ENCODE measurements at regions not wholly inside any gene's neighbourhood (a gene's known extent, or its start where the extent isn't known, plus 50 kb on each side); places are given as distances from the start of the nearest gene placed in this dataset.

DNA sequence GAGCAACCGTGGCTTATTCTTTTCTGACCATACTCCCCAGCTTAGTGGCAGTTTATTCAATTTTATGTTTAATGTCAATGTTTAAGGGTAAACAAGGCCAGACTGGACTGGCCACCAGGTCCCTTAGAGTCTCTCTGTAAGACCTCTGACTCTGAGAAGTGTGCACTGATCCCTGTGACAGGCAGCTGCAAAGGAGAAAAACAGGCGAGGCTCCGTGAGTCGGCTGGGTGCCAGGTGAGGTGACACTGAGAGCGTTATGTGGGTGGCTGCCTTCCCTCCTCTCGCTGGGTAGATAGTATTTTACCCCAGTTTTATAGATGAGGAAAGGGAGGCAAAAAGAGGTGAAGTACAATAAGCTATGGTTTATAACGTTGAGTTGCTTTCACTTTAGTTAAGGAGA, 139.4 kb upstream of the HDAC4 start (continued):
- TF ChIP-seq, protein P1, sequence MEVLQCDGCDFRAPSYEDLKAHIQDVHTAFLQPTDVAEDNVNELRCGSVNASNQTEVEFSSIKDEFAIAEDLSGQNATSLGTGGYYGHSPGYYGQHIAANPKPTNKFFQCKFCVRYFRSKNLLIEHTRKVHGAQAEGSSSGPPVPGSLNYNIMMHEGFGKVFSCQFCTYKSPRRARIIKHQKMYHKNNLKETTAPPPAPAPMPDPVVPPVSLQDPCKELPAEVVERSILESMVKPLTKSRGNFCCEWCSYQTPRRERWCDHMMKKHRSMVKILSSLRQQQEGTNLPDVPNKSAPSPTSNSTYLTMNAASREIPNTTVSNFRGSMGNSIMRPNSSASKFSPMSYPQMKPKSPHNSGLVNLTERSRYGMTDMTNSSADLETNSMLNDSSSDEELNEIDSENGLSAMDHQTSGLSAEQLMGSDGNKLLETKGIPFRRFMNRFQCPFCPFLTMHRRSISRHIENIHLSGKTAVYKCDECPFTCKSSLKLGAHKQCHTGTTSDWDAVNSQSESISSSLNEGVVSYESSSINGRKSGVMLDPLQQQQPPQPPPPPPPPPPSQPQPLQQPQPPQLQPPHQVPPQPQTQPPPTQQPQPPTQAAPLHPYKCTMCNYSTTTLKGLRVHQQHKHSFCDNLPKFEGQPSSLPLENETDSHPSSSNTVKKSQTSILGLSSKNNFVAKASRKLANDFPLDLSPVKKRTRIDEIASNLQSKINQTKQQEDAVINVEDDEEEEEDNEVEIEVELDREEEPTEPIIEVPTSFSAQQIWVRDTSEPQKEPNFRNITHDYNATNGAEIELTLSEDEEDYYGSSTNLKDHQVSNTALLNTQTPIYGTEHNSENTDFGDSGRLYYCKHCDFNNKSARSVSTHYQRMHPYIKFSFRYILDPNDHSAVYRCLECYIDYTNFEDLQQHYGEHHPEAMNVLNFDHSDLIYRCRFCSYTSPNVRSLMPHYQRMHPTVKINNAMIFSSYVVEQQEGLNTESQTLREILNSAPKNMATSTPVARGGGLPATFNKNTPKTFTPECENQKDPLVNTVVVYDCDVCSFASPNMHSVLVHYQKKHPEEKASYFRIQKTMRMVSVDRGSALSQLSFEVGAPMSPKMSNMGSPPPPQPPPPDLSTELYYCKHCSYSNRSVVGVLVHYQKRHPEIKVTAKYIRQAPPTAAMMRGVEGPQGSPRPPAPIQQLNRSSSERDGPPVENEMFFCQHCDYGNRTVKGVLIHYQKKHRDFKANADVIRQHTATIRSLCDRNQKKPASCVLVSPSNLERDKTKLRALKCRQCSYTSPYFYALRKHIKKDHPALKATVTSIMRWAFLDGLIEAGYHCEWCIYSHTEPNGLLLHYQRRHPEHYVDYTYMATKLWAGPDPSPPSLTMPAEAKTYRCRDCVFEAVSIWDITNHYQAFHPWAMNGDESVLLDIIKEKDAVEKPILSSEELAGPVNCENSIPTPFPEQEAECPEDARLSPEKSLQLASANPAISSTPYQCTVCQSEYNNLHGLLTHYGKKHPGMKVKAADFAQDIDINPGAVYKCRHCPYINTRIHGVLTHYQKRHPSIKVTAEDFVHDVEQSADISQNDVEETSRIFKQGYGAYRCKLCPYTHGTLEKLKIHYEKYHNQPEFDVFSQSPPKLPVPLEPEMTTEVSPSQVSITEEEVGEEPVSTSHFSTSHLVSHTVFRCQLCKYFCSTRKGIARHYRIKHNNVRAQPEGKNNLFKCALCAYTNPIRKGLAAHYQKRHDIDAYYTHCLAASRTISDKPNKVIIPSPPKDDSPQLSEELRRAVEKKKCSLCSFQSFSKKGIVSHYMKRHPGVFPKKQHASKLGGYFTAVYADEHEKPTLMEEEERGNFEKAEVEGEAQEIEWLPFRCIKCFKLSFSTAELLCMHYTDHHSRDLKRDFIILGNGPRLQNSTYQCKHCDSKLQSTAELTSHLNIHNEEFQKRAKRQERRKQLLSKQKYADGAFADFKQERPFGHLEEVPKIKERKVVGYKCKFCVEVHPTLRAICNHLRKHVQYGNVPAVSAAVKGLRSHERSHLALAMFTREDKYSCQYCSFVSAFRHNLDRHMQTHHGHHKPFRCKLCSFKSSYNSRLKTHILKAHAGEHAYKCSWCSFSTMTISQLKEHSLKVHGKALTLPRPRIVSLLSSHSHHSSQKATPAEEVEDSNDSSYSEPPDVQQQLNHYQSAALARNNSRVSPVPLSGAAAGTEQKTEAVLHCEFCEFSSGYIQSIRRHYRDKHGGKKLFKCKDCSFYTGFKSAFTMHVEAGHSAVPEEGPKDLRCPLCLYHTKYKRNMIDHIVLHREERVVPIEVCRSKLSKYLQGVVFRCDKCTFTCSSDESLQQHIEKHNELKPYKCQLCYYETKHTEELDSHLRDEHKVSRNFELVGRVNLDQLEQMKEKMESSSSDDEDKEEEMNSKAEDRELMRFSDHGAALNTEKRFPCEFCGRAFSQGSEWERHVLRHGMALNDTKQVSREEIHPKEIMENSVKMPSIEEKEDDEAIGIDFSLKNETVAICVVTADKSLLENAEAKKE (CRISPR knock-in tag; IDR thresholded peaks at IDR 0.05) = no peak
- TF ChIP-seq, protein P2, sequence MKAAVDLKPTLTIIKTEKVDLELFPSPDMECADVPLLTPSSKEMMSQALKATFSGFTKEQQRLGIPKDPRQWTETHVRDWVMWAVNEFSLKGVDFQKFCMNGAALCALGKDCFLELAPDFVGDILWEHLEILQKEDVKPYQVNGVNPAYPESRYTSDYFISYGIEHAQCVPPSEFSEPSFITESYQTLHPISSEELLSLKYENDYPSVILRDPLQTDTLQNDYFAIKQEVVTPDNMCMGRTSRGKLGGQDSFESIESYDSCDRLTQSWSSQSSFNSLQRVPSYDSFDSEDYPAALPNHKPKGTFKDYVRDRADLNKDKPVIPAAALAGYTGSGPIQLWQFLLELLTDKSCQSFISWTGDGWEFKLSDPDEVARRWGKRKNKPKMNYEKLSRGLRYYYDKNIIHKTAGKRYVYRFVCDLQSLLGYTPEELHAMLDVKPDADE (IDR thresholded peaks at IDR 0.05) = no peak
- TF ChIP-seq ZNF331 (CRISPR knock-in tag; IDR thresholded peaks at IDR 0.05; ENCODE audit: low read depth) = no peak

DNA sequence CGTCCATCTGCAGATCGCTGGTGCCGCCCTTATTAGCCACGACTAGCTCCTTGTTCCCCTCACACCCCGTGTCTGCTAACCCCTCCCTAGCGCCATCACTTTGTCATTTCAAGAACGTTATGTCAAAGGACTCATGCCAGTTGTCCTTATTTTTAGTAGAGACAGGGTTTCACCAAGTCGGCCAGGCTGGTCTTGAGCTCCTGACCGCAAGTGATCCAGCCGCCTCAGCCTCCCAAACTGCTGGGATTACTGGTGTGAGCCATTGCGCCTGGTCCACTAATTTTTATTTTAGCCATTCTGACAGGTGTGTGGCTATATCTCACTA, 138.9 kb upstream of the HDAC4 start:
- Histone ChIP-seq H3K4me1 (ENCODE audit: insufficient read depth) (no peaks in the 10 kb centered on the region), H3K36me3 (ENCODE audit: insufficient read depth) (no peaks in the 10 kb centered on the region), H3F3A (replicated peaks; ENCODE audit: low read depth) (no peaks in the 10 kb centered on the region), H3K4me3 (no peak overlapping the region), H3K27me3 (ENCODE audit: insufficient read depth) (no peaks in the 10 kb centered on the region), H3K9me2 (ENCODE audit: insufficient read depth) (no peaks in the 10 kb centered on the region), H4K20me1 (replicated peaks; ENCODE audit: insufficient read depth) (no peaks in the 10 kb centered on the region), H3K4me2 (no peak overlapping the region), H2AFZ (no peak overlapping the region), H3K79me2 (replicated peaks; ENCODE audit: insufficient read depth) (no peaks in the 10 kb centered on the region), H3K27ac (ENCODE audit: low read depth) (no peak overlapping the region)
- H3K36me3 Mint-ChIP-seq (ENCODE audit: low read depth) = no peaks in the 10 kb centered on the region
- H3K27ac Mint-ChIP-seq = no peak overlapping the region
- no peaks in the 10 kb centered on the region for H3K4me1 Mint-ChIP-seq
- 0 out of 3 replicates have a peak, but pooled peaks cover 4% of the 10 kb centered on the region for H3K9me3 Mint-ChIP-seq
- H3K27me3 Mint-ChIP-seq (ENCODE audit: insufficient read depth, low read depth, poor library complexity) = peaks cover 7% of the 10 kb centered on the region
- DNase-seq (ENCODE audit: low spot score) (no peak), ATAC-seq (no peak)
- no peak overlapping the region for H3K4me3 Mint-ChIP-seq
- TF ChIP-seq CREB1 (CRISPR knock-in tag; IDR thresholded peaks at IDR 0.05; ENCODE audit: low read depth) = no peak
- TF ChIP-seq JUNB (IDR thresholded peaks at IDR 0.05; ENCODE audit: unreplicated experiment) = no peak
- TF ChIP-seq STAT1 (IDR thresholded peaks at IDR 0.05; ENCODE audit: unreplicated experiment) = no peak
- no peak for TF ChIP-seq POLR2AphosphoS5 (IDR thresholded peaks at IDR 0.05; ENCODE audit: low read depth)
- TF ChIP-seq, protein P1 (CRISPR knock-in tag; IDR thresholded peaks at IDR 0.05) = no peak
- no peak for TF ChIP-seq ZNF114 (CRISPR knock-in tag; IDR thresholded peaks at IDR 0.05)
- TF ChIP-seq ZNF331 (CRISPR knock-in tag; IDR thresholded peaks at IDR 0.05; ENCODE audit: low read depth) = no peak
- no peak for TF ChIP-seq EZH2 (IDR thresholded peaks at IDR 0.05; ENCODE audit: low read depth, unreplicated experiment)
- TF ChIP-seq EZH2phosphoT487 (IDR thresholded peaks at IDR 0.05; ENCODE audit: unreplicated experiment) = no peak
